H1 (cell line): ENCODE measurements at regions not wholly inside any gene's neighbourhood (a gene's known extent, or its start where the extent isn't known, plus 50 kb on each side); places are given as distances from the start of the nearest gene placed in this dataset.
"Not testable (repeated sequence)": the region's sequence is repeated elsewhere in the genome, so short reads cannot be mapped to it uniquely, and the experiment has no call there.

Experiments used
- CTCF ChIP-seq, 3 experiments: IDR thresholded peaks; 1 replicate in 2 of 3; 2 replicates in 1 of 3; pipeline versions ENCODE4 v1.5.1 to v1.6.1; 2011; ENCODE audit warnings: low read length in 3 of 3, mild to moderate bottlenecking in 3 of 3, inconsistent platforms in 2 of 3, low read depth in 1 of 3, moderate library complexity in 1 of 3; ENCODE audit not compliant: insufficient read depth in 1 of 3; ENCODE audit errors: control extremely low read depth in 1 of 3
- POLR2A ChIP-seq, 2 experiments: IDR thresholded peaks; 1 replicate in 1 of 2; 2 replicates in 1 of 2; pipeline ENCODE4 v1.6.1; 2011; ENCODE audit warnings: low read depth in 2 of 2, low read length in 2 of 2, mild to moderate bottlenecking in 2 of 2; ENCODE audit errors: control extremely low read depth in 1 of 2
- RNF2 ChIP-seq: fragments of 200-900, 300-1000 bp; sonication (generic); IDR thresholded peaks from 2 replicates; pipeline ENCODE4 v1.7.1; 2016; ENCODE audit warnings: borderline replicate concordance, low read depth, mild to moderate bottlenecking, antibody characterized with exemption, low read length; ENCODE audit not compliant: poor library complexity, severe bottlenecking; ENCODE audit errors: missing control alignments
- SP2 ChIP-seq: IDR thresholded peaks from 2 replicates; pipeline ENCODE4 v1.6.1; 2012; ENCODE audit warnings: mild to moderate bottlenecking, low read length, inconsistent platforms
- TCF12 ChIP-seq: IDR thresholded peaks from 2 replicates; pipeline ENCODE4 v1.6.1; 2011; ENCODE audit warnings: low read depth, mild to moderate bottlenecking, low read length
- TEAD4 ChIP-seq: IDR thresholded peaks from 2 replicates; pipeline ENCODE4 v1.6.1; 2012; ENCODE audit warnings: low read depth, low read length, inconsistent platforms, mixed read lengths

GRCh38 chr2:55799624-55800023, 106.0 kb upstream of the PNPT1 start:
- not testable (repeated sequence) for TF ChIP-seq CTCF (IDR thresholded peaks at IDR 0.05; ENCODE audit: control extremely low read depth in 1 of 3, insufficient read depth in 1 of 3, low read depth in 1 of 3, low read length in 3 of 3); SP2; POLR2A (IDR thresholded peaks at IDR 0.05; ENCODE audit: control extremely low read depth in 1 of 2, low read depth in 2 of 2, low read length in 2 of 2); RNF2; TCF12; TEAD4
